ENCODE measurements at regions not wholly inside any gene's neighbourhood (a gene's known extent, or its start where the extent isn't known, plus 50 kb on each side); places are given as distances from the start of the nearest gene placed in this dataset.

GRCh38 chr13:79919091-79919490, 421.8 kb downstream of the SPRY2 start:
- H3K4me3 ChIP-seq (ENCODE audit: low read depth, low read length): no peak overlapping the region
- no peak for DNase-seq (ENCODE audit: low read depth)
- TF ChIP-seq CTCF (IDR thresholded peaks at IDR 0.05; ENCODE audit: control insufficient read depth, extremely low read depth, insufficient read depth): no peak

- no peak overlapping the region for H3K4me3 ChIP-seq (ENCODE audit: low read depth, low read length)
- DNase-seq (ENCODE audit: low read depth): no peak
- no peak for TF ChIP-seq CTCF (IDR thresholded peaks at IDR 0.05; ENCODE audit: control insufficient read depth, extremely low read depth, insufficient read depth)
These were observed 422.3 kb downstream of the SPRY2 start for GRCh38 chr13:79918620-79919019.

GRCh38 chr13:79917628-79918027, 423.3 kb downstream of the SPRY2 start:
- no peak for TF ChIP-seq CTCF (IDR thresholded peaks at IDR 0.05; ENCODE audit: control insufficient read depth, extremely low read depth, insufficient read depth)
- no peak for DNase-seq (ENCODE audit: low read depth)
- H3K4me3 ChIP-seq (ENCODE audit: low read depth, low read length): no peak overlapping the region

- no peak overlapping the region for H3K4me3 ChIP-seq (ENCODE audit: low read depth, low read length)
- no peak for TF ChIP-seq CTCF (IDR thresholded peaks at IDR 0.05; ENCODE audit: control insufficient read depth, extremely low read depth, insufficient read depth)
- no peak for DNase-seq (ENCODE audit: low read depth)
These were observed 425.7 kb downstream of the SPRY2 start for GRCh38 chr13:79915114-79915811.

GRCh38 chr13:79913141-79913827, 427.6 kb downstream of the SPRY2 start:
- no peak for DNase-seq (ENCODE audit: low read depth)
- H3K4me3 ChIP-seq (ENCODE audit: low read depth, low read length): no peak overlapping the region
- TF ChIP-seq CTCF (IDR thresholded peaks at IDR 0.05; ENCODE audit: control insufficient read depth, extremely low read depth, insufficient read depth): no peak

- no peak overlapping the region for H3K4me3 ChIP-seq (ENCODE audit: low read depth, low read length)
- no peak for DNase-seq (ENCODE audit: low read depth)
- no peak for TF ChIP-seq CTCF (IDR thresholded peaks at IDR 0.05; ENCODE audit: control insufficient read depth, extremely low read depth, insufficient read depth)
These were observed 428.5 kb downstream of the SPRY2 start for GRCh38 chr13:79912403-79912802.

All from LNCaP clone FGC (cell line).